NCI-H128 (cell line): ENCODE measurements at regions not wholly inside any gene's neighbourhood (a gene's known extent, or its start where the extent isn't known, plus 50 kb on each side); places are given as distances from the start of the nearest gene placed in this dataset.

Experiments
- DNase-seq: peaks from one replicate; lab custom pipeline; 2025; ENCODE audit not compliant: unreplicated experiment; lab: John Stamatoyannopoulos, UW

- DNase-seq: no peak
These were observed 75.7 kb upstream of the BTBD3 start for GRCh38 chr20:11841972-11842461.

GRCh38 chr20:11843289-11843688, 74.4 kb upstream of the BTBD3 start:
- DNase-seq: no peak

- DNase-seq: no peak
These were observed 73.0 kb upstream of the BTBD3 start for GRCh38 chr20:11844691-11845090.

- DNase-seq: no peak
These were observed 72.4 kb upstream of the BTBD3 start for GRCh38 chr20:11845340-11845739.

GRCh38 chr20:11846131-11846530, 71.6 kb upstream of the BTBD3 start:
- no peak for DNase-seq

GRCh38 chr20:11847827-11848226, 69.9 kb upstream of the BTBD3 start:
- DNase-seq: no peak

- peak; percentile 46 for DNase-seq
These were observed 68.3 kb upstream of the BTBD3 start for GRCh38 chr20:11849270-11849915.

GRCh38 chr20:11849976-11850670, 67.6 kb upstream of the BTBD3 start:
- no peak for DNase-seq

GRCh38 chr20:11850901-11851300, 66.8 kb upstream of the BTBD3 start:
- DNase-seq: no peak

- DNase-seq: no peak
These were observed 66.0 kb upstream of the BTBD3 start for GRCh38 chr20:11851646-11852045.

GRCh38 chr20:11852189-11852588, 65.5 kb upstream of the BTBD3 start:
- no peak for DNase-seq

- DNase-seq: no peak
These were observed 64.9 kb upstream of the BTBD3 start for GRCh38 chr20:11852811-11853210.

- no peak for DNase-seq
These were observed 64.3 kb upstream of the BTBD3 start for GRCh38 chr20:11853359-11853758.

GRCh38 chr20:11861479-11861878, 56.2 kb upstream of the BTBD3 start:
- DNase-seq: no peak

- no peak for DNase-seq
These were observed 50.3 kb upstream of the BTBD3 start for GRCh38 chr20:11867291-11867919.
